WTC11 (cell line): ENCODE measurements at regions not wholly inside any gene's neighbourhood (a gene's known extent, or its start where the extent isn't known, plus 50 kb on each side); places are given as distances from the start of the nearest gene placed in this dataset.

Source experiments
- ATAC-seq: fragments of 200-7000 bp; cut with Tn5 transposase; 2 replicates; pipeline ENCODE4 v1.10.0; 2021; ENCODE audit warnings: mild to moderate bottlenecking, moderate library complexity
- CTCF ChIA-PET: fragments of 300-600 bp; sonication (Branson Sonifier 250); formaldehyde crosslinking; loops from one replicate; lab custom pipeline; 2021; ENCODE audit warnings: antibody characterized with exemption; lab: Charles Lee
- POLR2A ChIA-PET: fragments of 350-600 bp; sonication (Branson Sonifier 250); formaldehyde crosslinking; loops from one replicate; lab custom pipeline; 2021; ENCODE audit warnings: antibody characterized with exemption; lab: Charles Lee
- DNase-seq: peaks from one replicate; pipeline ENCODE4 v3.0.0; 2021; ENCODE audit warnings: low spot score
- H3K27ac Mint-ChIP-seq: 2 replicates; pipeline ENCODE4 v1.8.0; 2021; ENCODE audit warnings: mixed read lengths
- H3K27me3 Mint-ChIP-seq: 2 replicates; pipeline ENCODE4 v1.8.0; 2021; ENCODE audit warnings: low read depth, mild to moderate bottlenecking, moderate library complexity, mixed read lengths
- H3K36me3 Mint-ChIP-seq: 2 replicates; pipeline ENCODE4 v1.8.0; 2021; ENCODE audit warnings: mixed read lengths
- H3K4me1 Mint-ChIP-seq: 2 replicates; pipeline ENCODE4 v1.8.0; 2022; ENCODE audit warnings: mixed read lengths
- H3K4me3 Mint-ChIP-seq: 2 replicates; pipeline ENCODE4 v1.8.0; 2021; ENCODE audit warnings: mild to moderate bottlenecking, moderate library complexity, mixed read lengths
- H3K9me3 Mint-ChIP-seq: 2 replicates; pipeline ENCODE4 v1.8.0; 2021; ENCODE audit warnings: mixed read lengths
- CREM ChIP-seq: sonication (generic); formaldehyde crosslinking; IDR thresholded peaks from 2 replicates; pipeline ENCODE4 v1.8.1; 2022; ENCODE audit warnings: mild to moderate bottlenecking, missing genetic modification reagents, moderate library complexity
- FOXJ3 ChIP-seq: sonication (generic); formaldehyde crosslinking; IDR thresholded peaks from 2 replicates; pipeline ENCODE4 v1.9.0; 2021; ENCODE audit warnings: missing genetic modification reagents, mild to moderate bottlenecking, borderline replicate concordance
- GTF2I ChIP-seq: fragments of 250-450 bp; sonication (Bioruptor Pico); conservative IDR thresholded peaks from 2 replicates; pipeline ENCODE4 v1.4.0; 2021; ENCODE audit warnings: mild to moderate bottlenecking
- IRF2 ChIP-seq: sonication (generic); formaldehyde crosslinking; IDR thresholded peaks from 2 replicates; pipeline ENCODE4 v1.8.0; 2022; ENCODE audit warnings: low read depth, missing genetic modification reagents, borderline replicate concordance
- JAZF1 ChIP-seq: fragments of 250-450 bp; sonication (Bioruptor Pico); IDR thresholded peaks from 2 replicates; pipeline ENCODE4 v1.9.0; 2021; ENCODE audit warnings: moderate library complexity, mild to moderate bottlenecking, inconsistent platforms
- JUN ChIP-seq: sonication (generic); formaldehyde crosslinking; IDR thresholded peaks from 2 replicates; pipeline ENCODE4 v1.8.0; 2023; ENCODE audit warnings: mild to moderate bottlenecking, missing genetic modification reagents
- NFATC4 ChIP-seq: fragments of 250-450 bp; sonication (Bioruptor Pico); IDR thresholded peaks from 2 replicates; pipeline ENCODE4 v1.9.0; 2021; ENCODE audit warnings: mild to moderate bottlenecking
- NR1H2 ChIP-seq: sonication (generic); formaldehyde crosslinking; IDR thresholded peaks from 2 replicates; pipeline ENCODE4 v1.9.0; 2021; ENCODE audit warnings: mild to moderate bottlenecking, moderate library complexity, missing genetic modification reagents
- SOX15 ChIP-seq: fragments of 250-450 bp; sonication (Bioruptor Pico); IDR thresholded peaks from 2 replicates; pipeline ENCODE4 v1.9.0; 2021; ENCODE audit warnings: mild to moderate bottlenecking
- SP1 ChIP-seq: sonication (generic); formaldehyde crosslinking; conservative IDR thresholded peaks from 2 replicates; pipeline ENCODE4 v1.8.1; 2022; ENCODE audit warnings: missing genetic modification reagents
- ZNF416 ChIP-seq: fragments of 250-450 bp; sonication (Bioruptor Pico); IDR thresholded peaks from 2 replicates; pipeline ENCODE4 v1.9.0; 2021; ENCODE audit warnings: mild to moderate bottlenecking, inconsistent platforms
- TF ChIP-seq, protein P1 (sequence below): fragments of 250-450 bp; sonication (Bioruptor Pico); IDR thresholded peaks from 2 replicates; pipeline ENCODE4 v1.9.0; 2021; ENCODE audit warnings: mild to moderate bottlenecking, borderline replicate concordance
- TF ChIP-seq, protein P2 (sequence below): sonication (generic); formaldehyde crosslinking; IDR thresholded peaks from 2 replicates; pipeline ENCODE4 v1.8.1; 2023; ENCODE audit warnings: mild to moderate bottlenecking, missing genetic modification reagents
- TF ChIP-seq, protein P3 (sequence below): sonication (generic); formaldehyde crosslinking; IDR thresholded peaks from 2 replicates; pipeline ENCODE4 v1.8.1; 2023; ENCODE audit warnings: mild to moderate bottlenecking, missing genetic modification reagents, borderline replicate concordance
- TF ChIP-seq, protein P4 (sequence below): sonication (generic); formaldehyde crosslinking; IDR thresholded peaks from 2 replicates; pipeline ENCODE4 v1.8.0; 2022; ENCODE audit warnings: mild to moderate bottlenecking, missing genetic modification reagents
- TF ChIP-seq, protein P5 (sequence below): sonication (generic); formaldehyde crosslinking; IDR thresholded peaks from 2 replicates; pipeline ENCODE4 v1.8.0; 2023; ENCODE audit warnings: missing genetic modification reagents
- TF ChIP-seq, protein P6 (sequence below): fragments of 250-450 bp; sonication (Bioruptor Pico); IDR thresholded peaks from 2 replicates; pipeline ENCODE4 v2.1.2; 2022; ENCODE audit warnings: mild to moderate bottlenecking, moderate library complexity
- TF ChIP-seq, protein P7 (sequence below): sonication (generic); formaldehyde crosslinking; IDR thresholded peaks from 2 replicates; pipeline ENCODE4 v1.8.0; 2022; ENCODE audit warnings: mild to moderate bottlenecking, missing genetic modification reagents

DNA sequence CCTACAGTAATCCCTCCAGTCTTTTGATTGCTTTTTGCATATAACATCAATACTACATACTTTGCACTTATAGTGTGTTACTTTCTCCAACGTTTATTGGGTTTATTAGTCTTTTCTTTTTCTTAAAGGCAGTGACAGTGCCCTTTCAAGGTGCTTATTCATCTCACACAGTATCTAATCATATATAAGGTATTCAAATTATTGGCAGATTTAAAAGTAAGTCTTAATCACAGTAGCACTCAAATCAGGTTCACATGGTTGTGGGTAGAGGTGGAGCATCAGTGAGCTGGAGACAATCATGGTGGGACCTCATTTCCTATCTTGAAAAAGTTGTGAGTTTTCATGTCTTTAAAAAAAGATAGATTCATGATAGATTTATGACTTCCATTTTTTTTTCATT, 706.2 kb downstream of the GALC start:
- Mint-ChIP-seq H3K27ac (no peak overlapping the region), H3K9me3 (peaks cover 8% of the 10 kb centered on the region), H3K4me1 (no peaks in the 10 kb centered on the region)
- POLR2A ChIA-PET, result no interaction called here
- no peak for ATAC-seq
- CTCF ChIA-PET, result no interaction called here
- TF ChIP-seq JUN, result no peak
- TF ChIP-seq, protein P1, sequence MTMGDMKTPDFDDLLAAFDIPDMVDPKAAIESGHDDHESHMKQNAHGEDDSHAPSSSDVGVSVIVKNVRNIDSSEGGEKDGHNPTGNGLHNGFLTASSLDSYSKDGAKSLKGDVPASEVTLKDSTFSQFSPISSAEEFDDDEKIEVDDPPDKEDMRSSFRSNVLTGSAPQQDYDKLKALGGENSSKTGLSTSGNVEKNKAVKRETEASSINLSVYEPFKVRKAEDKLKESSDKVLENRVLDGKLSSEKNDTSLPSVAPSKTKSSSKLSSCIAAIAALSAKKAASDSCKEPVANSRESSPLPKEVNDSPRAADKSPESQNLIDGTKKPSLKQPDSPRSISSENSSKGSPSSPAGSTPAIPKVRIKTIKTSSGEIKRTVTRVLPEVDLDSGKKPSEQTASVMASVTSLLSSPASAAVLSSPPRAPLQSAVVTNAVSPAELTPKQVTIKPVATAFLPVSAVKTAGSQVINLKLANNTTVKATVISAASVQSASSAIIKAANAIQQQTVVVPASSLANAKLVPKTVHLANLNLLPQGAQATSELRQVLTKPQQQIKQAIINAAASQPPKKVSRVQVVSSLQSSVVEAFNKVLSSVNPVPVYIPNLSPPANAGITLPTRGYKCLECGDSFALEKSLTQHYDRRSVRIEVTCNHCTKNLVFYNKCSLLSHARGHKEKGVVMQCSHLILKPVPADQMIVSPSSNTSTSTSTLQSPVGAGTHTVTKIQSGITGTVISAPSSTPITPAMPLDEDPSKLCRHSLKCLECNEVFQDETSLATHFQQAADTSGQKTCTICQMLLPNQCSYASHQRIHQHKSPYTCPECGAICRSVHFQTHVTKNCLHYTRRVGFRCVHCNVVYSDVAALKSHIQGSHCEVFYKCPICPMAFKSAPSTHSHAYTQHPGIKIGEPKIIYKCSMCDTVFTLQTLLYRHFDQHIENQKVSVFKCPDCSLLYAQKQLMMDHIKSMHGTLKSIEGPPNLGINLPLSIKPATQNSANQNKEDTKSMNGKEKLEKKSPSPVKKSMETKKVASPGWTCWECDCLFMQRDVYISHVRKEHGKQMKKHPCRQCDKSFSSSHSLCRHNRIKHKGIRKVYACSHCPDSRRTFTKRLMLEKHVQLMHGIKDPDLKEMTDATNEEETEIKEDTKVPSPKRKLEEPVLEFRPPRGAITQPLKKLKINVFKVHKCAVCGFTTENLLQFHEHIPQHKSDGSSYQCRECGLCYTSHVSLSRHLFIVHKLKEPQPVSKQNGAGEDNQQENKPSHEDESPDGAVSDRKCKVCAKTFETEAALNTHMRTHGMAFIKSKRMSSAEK, result no peak
- TF ChIP-seq SOX15, result no peak
- no peak for TF ChIP-seq IRF2 (CRISPR knock-in tag)
- TF ChIP-seq, protein P2, sequence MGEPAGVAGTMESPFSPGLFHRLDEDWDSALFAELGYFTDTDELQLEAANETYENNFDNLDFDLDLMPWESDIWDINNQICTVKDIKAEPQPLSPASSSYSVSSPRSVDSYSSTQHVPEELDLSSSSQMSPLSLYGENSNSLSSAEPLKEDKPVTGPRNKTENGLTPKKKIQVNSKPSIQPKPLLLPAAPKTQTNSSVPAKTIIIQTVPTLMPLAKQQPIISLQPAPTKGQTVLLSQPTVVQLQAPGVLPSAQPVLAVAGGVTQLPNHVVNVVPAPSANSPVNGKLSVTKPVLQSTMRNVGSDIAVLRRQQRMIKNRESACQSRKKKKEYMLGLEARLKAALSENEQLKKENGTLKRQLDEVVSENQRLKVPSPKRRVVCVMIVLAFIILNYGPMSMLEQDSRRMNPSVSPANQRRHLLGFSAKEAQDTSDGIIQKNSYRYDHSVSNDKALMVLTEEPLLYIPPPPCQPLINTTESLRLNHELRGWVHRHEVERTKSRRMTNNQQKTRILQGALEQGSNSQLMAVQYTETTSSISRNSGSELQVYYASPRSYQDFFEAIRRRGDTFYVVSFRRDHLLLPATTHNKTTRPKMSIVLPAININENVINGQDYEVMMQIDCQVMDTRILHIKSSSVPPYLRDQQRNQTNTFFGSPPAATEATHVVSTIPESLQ, result no peak
- no peak for TF ChIP-seq GTF2I (CRISPR knock-in tag)
- TF ChIP-seq, protein P3, sequence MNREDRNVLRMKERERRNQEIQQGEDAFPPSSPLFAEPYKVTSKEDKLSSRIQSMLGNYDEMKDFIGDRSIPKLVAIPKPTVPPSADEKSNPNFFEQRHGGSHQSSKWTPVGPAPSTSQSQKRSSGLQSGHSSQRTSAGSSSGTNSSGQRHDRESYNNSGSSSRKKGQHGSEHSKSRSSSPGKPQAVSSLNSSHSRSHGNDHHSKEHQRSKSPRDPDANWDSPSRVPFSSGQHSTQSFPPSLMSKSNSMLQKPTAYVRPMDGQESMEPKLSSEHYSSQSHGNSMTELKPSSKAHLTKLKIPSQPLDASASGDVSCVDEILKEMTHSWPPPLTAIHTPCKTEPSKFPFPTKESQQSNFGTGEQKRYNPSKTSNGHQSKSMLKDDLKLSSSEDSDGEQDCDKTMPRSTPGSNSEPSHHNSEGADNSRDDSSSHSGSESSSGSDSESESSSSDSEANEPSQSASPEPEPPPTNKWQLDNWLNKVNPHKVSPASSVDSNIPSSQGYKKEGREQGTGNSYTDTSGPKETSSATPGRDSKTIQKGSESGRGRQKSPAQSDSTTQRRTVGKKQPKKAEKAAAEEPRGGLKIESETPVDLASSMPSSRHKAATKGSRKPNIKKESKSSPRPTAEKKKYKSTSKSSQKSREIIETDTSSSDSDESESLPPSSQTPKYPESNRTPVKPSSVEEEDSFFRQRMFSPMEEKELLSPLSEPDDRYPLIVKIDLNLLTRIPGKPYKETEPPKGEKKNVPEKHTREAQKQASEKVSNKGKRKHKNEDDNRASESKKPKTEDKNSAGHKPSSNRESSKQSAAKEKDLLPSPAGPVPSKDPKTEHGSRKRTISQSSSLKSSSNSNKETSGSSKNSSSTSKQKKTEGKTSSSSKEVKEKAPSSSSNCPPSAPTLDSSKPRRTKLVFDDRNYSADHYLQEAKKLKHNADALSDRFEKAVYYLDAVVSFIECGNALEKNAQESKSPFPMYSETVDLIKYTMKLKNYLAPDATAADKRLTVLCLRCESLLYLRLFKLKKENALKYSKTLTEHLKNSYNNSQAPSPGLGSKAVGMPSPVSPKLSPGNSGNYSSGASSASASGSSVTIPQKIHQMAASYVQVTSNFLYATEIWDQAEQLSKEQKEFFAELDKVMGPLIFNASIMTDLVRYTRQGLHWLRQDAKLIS (CRISPR knock-in tag), result no peak
- TF ChIP-seq CREM (CRISPR knock-in tag), result no peak
- no peak for TF ChIP-seq ZNF416 (CRISPR knock-in tag)
- TF ChIP-seq NFATC4 (CRISPR knock-in tag), result no peak
- TF ChIP-seq SP1, result no peak
- no peak for TF ChIP-seq FOXJ3 (CRISPR knock-in tag)
- TF ChIP-seq, protein P4, sequence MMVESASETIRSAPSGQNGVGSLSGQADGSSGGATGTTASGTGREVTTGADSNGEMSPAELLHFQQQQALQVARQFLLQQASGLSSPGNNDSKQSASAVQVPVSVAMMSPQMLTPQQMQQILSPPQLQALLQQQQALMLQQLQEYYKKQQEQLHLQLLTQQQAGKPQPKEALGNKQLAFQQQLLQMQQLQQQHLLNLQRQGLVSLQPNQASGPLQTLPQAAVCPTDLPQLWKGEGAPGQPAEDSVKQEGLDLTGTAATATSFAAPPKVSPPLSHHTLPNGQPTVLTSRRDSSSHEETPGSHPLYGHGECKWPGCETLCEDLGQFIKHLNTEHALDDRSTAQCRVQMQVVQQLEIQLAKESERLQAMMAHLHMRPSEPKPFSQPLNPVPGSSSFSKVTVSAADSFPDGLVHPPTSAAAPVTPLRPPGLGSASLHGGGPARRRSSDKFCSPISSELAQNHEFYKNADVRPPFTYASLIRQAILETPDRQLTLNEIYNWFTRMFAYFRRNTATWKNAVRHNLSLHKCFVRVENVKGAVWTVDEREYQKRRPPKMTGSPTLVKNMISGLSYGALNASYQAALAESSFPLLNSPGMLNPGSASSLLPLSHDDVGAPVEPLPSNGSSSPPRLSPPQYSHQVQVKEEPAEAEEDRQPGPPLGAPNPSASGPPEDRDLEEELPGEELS, result no peak
- TF ChIP-seq, all 79 proteins: peak for 0
- no peak for DNase-seq
- no peaks in the 10 kb centered on the region for H3K27me3 Mint-ChIP-seq
- H3K36me3 Mint-ChIP-seq, result peaks cover 2% of the 10 kb centered on the region
- no peak overlapping the region for H3K4me3 Mint-ChIP-seq

DNA sequence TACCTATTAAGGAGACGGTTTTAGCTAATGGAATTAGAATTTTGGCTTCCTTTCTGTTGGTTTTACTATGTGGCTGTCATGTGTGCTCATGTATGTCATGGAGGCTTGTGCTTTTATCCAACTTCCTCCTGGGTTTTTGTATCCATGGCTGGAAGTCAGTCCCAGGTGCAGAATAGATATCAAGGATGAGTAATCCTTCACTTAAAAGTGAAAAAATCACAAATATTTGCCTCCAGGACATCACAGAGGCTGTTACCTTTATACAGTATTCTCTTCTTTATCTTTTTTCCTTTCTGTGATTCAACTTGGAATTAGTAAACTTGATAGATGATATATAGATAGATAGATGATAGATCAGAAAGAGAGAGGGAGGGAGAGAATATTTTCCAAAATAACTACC, 706.8 kb downstream of the GALC start:
- TF ChIP-seq NFATC4 (CRISPR knock-in tag) (no peak), NR1H2 (CRISPR knock-in tag) (no peak), JAZF1 (CRISPR knock-in tag) (no peak)
- TF ChIP-seq, protein P3 (CRISPR knock-in tag), result no peak
- TF ChIP-seq, protein P5, sequence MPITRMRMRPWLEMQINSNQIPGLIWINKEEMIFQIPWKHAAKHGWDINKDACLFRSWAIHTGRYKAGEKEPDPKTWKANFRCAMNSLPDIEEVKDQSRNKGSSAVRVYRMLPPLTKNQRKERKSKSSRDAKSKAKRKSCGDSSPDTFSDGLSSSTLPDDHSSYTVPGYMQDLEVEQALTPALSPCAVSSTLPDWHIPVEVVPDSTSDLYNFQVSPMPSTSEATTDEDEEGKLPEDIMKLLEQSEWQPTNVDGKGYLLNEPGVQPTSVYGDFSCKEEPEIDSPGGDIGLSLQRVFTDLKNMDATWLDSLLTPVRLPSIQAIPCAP (CRISPR knock-in tag), result no peak
- TF ChIP-seq, protein P6, sequence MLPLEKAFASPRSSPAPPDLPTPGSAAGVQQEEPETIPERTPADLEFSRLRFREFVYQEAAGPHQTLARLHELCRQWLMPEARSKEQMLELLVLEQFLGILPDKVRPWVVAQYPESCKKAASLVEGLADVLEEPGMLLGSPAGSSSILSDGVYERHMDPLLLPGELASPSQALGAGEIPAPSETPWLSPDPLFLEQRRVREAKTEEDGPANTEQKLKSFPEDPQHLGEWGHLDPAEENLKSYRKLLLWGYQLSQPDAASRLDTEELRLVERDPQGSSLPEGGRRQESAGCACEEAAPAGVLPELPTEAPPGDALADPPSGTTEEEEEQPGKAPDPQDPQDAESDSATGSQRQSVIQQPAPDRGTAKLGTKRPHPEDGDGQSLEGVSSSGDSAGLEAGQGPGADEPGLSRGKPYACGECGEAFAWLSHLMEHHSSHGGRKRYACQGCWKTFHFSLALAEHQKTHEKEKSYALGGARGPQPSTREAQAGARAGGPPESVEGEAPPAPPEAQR (CRISPR knock-in tag), result no peak
- TF ChIP-seq, protein P7, sequence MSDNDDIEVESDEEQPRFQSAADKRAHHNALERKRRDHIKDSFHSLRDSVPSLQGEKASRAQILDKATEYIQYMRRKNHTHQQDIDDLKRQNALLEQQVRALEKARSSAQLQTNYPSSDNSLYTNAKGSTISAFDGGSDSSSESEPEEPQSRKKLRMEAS (CRISPR knock-in tag), result no peak
- Mint-ChIP-seq H3K27ac (no peak overlapping the region), H3K9me3 (peaks cover 2% of the 10 kb centered on the region), H3K4me3 (no peak overlapping the region), H3K4me1 (no peaks in the 10 kb centered on the region), H3K27me3 (no peaks in the 10 kb centered on the region), H3K36me3 (no peaks in the 10 kb centered on the region)
- ChIA-PET POLR2A (no interaction called here), CTCF (no interaction called here)
- DNase-seq (no peak), ATAC-seq (no peak)
